ENCODE measurements at regions not wholly inside any gene's neighbourhood (a gene's known extent, or its start where the extent isn't known, plus 50 kb on each side); places are given as distances from the start of the nearest gene placed in this dataset.

- TF ChIP-seq CTCF (conservative IDR thresholded peaks at IDR 0.05; ENCODE audit: low read length) (no peak), EZH2phosphoT487 (IDR thresholded peaks at IDR 0.05; ENCODE audit: borderline replicate concordance) (no peak)
Observed at GRCh38 chr6:164097056-164097455, 682.5 kb downstream of the QKI start.
